Liver (tissue), 3 donors: ENCODE measurements at regions not wholly inside any gene's neighbourhood (a gene's known extent, or its start where the extent isn't known, plus 50 kb on each side); places are given as distances from the start of the nearest gene placed in this dataset.

Experiments
- EGR1 ChIP-seq, 2 donors: IDR thresholded peaks; 2 replicates each; pipeline ENCODE4 v1.6.1; 2016 to 2018; ENCODE audit warnings: antibody characterized with exemption in 2 of 2, low read depth in 2 of 2
- GABPA ChIP-seq, 2 donors: IDR thresholded peaks in 1 of 2; conservative IDR thresholded peaks in 1 of 2; 2 replicates each; pipeline ENCODE4 v1.6.1; 2016; ENCODE audit warnings: antibody characterized with exemption in 2 of 2, mild to moderate bottlenecking in 1 of 2, moderate library complexity in 1 of 2
- HNF4G ChIP-seq: IDR thresholded peaks from 2 replicates; pipeline ENCODE4 v1.6.1; 2016; ENCODE audit warnings: antibody characterized with exemption
- JUND ChIP-seq, 2 donors: IDR thresholded peaks; 2 replicates each; pipeline ENCODE4 v1.6.1; 2016; ENCODE audit warnings: antibody characterized with exemption in 2 of 2
- RAD21 ChIP-seq, 2 donors: IDR thresholded peaks; 2 replicates each; pipeline ENCODE4 v1.6.1; 2016; ENCODE audit warnings: antibody characterized with exemption in 2 of 2, mild to moderate bottlenecking in 2 of 2
- RXRA ChIP-seq, 2 donors: IDR thresholded peaks; 2 replicates each; pipeline ENCODE4 v1.6.1; 2017 to 2018; ENCODE audit warnings: antibody characterized with exemption in 2 of 2, mild to moderate bottlenecking in 1 of 2
- SP1 ChIP-seq: IDR thresholded peaks from 2 replicates; pipeline ENCODE4 v1.6.1; 2018; ENCODE audit warnings: antibody characterized with exemption, mild to moderate bottlenecking
- TAF1 ChIP-seq: conservative IDR thresholded peaks from 2 replicates; pipeline ENCODE4 v1.6.1; 2016; ENCODE audit warnings: antibody characterized with exemption, mild to moderate bottlenecking
- YY1 ChIP-seq: IDR thresholded peaks from 2 replicates; pipeline ENCODE4 v1.6.1; 2016; ENCODE audit warnings: antibody characterized with exemption, mild to moderate bottlenecking
- TF ChIP-seq, protein P1 (sequence below): fragments of 150-350 bp; IDR thresholded peaks from 2 replicates; pipeline ENCODE4 v1.5.1; 2017; ENCODE audit warnings: improper control_type of control experiment, low read depth, low read length; ENCODE audit not compliant: missing input control
- TF ChIP-seq, protein P2 (sequence below): IDR thresholded peaks from 2 replicates; pipeline ENCODE4 v1.6.1; 2016; ENCODE audit warnings: antibody characterized with exemption
- TF ChIP-seq, protein P3 (sequence below): IDR thresholded peaks from 2 replicates; pipeline ENCODE4 v1.6.1; 2016; ENCODE audit warnings: antibody characterized with exemption
- TF ChIP-seq, protein P4 (sequence below): IDR thresholded peaks from 2 replicates; pipeline ENCODE4 v1.6.1; 2016; ENCODE audit warnings: antibody characterized with exemption, mild to moderate bottlenecking
- donor health status: healthy.
- donor health status: healthy.

DNA sequence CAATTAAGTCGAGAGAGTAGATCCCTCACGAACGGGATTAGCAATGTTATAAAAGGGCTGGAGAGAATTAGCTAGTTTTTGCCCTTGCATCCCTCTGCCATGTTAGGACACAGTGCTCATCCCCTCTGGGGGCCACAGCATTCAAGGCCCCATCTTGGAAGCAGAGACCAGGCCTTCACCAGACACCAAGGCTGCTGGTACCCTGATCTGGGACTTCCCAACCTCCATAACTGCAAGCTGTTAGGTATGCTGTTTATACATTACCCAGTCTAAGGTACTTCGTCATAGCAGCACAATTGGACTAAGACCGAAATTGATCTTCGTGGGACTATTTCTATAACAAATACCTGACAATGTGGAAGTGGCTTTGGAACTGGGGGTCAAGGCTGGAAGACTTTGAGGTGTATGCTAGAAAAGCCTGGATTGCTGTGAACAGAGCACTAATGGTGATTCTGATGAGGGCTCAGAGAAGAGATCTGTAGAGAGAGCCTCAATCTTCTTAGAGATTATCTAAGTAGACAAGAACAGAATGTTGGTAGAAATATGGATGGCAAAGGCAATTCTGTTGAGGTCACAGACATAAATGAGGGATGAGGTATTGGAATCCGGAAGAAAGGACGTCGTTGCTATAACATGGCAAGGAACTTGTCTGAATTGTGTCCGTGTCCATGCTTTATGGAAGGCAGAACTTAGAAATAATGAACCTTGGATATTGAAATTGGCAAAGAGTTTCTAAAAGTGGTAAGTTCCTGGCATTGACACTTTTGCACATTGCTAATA is 83.8 kb upstream of the KIF26B start:
- TF ChIP-seq, protein P1, sequence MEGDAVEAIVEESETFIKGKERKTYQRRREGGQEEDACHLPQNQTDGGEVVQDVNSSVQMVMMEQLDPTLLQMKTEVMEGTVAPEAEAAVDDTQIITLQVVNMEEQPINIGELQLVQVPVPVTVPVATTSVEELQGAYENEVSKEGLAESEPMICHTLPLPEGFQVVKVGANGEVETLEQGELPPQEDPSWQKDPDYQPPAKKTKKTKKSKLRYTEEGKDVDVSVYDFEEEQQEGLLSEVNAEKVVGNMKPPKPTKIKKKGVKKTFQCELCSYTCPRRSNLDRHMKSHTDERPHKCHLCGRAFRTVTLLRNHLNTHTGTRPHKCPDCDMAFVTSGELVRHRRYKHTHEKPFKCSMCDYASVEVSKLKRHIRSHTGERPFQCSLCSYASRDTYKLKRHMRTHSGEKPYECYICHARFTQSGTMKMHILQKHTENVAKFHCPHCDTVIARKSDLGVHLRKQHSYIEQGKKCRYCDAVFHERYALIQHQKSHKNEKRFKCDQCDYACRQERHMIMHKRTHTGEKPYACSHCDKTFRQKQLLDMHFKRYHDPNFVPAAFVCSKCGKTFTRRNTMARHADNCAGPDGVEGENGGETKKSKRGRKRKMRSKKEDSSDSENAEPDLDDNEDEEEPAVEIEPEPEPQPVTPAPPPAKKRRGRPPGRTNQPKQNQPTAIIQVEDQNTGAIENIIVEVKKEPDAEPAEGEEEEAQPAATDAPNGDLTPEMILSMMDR: no peak
- TF ChIP-seq TAF1: no peak
- TF ChIP-seq, protein P2, sequence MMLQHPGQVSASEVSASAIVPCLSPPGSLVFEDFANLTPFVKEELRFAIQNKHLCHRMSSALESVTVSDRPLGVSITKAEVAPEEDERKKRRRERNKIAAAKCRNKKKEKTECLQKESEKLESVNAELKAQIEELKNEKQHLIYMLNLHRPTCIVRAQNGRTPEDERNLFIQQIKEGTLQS: no peak
- TF ChIP-seq, protein P3, sequence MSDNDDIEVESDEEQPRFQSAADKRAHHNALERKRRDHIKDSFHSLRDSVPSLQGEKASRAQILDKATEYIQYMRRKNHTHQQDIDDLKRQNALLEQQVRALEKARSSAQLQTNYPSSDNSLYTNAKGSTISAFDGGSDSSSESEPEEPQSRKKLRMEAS: no peak
- no peak for TF ChIP-seq RAD21 (IDR thresholded peaks at IDR 0.05)
- no peak for TF ChIP-seq RXRA (IDR thresholded peaks at IDR 0.05)
- no peak for TF ChIP-seq YY1
- TF ChIP-seq, protein P4, sequence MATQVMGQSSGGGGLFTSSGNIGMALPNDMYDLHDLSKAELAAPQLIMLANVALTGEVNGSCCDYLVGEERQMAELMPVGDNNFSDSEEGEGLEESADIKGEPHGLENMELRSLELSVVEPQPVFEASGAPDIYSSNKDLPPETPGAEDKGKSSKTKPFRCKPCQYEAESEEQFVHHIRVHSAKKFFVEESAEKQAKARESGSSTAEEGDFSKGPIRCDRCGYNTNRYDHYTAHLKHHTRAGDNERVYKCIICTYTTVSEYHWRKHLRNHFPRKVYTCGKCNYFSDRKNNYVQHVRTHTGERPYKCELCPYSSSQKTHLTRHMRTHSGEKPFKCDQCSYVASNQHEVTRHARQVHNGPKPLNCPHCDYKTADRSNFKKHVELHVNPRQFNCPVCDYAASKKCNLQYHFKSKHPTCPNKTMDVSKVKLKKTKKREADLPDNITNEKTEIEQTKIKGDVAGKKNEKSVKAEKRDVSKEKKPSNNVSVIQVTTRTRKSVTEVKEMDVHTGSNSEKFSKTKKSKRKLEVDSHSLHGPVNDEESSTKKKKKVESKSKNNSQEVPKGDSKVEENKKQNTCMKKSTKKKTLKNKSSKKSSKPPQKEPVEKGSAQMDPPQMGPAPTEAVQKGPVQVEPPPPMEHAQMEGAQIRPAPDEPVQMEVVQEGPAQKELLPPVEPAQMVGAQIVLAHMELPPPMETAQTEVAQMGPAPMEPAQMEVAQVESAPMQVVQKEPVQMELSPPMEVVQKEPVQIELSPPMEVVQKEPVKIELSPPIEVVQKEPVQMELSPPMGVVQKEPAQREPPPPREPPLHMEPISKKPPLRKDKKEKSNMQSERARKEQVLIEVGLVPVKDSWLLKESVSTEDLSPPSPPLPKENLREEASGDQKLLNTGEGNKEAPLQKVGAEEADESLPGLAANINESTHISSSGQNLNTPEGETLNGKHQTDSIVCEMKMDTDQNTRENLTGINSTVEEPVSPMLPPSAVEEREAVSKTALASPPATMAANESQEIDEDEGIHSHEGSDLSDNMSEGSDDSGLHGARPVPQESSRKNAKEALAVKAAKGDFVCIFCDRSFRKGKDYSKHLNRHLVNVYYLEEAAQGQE: no peak
- TF ChIP-seq EGR1 (IDR thresholded peaks at IDR 0.05; ENCODE audit: low read depth in 2 of 2): no peak
- no peak for TF ChIP-seq HNF4G
- no peak for TF ChIP-seq SP1
- no peak for TF ChIP-seq GABPA (IDR thresholded peaks at IDR 0.05 in 1 of 2, conservative IDR thresholded peaks at IDR 0.05 in 1 of 2)
- TF ChIP-seq JUND (IDR thresholded peaks at IDR 0.05): no peak
